HEK293T (cell line): ENCODE measurements at regions not wholly inside any gene's neighbourhood (a gene's known extent, or its start where the extent isn't known, plus 50 kb on each side); places are given as distances from the start of the nearest gene placed in this dataset.

ENCODE experiments used
- ARNT ChIP-seq: fragments of 450-650 bp; IDR thresholded peaks from 2 replicates; pipeline ENCODE4 v1.6.1; 2017; ENCODE audit warnings: mild to moderate bottlenecking
- BHLHE40 ChIP-seq: fragments of 450-650 bp; IDR thresholded peaks from 2 replicates; pipeline ENCODE4 v1.6.1; 2016; ENCODE audit warnings: mild to moderate bottlenecking, moderate library complexity, borderline replicate concordance
- CTBP1 ChIP-seq: fragments of 450-650 bp; IDR thresholded peaks from 2 replicates; pipeline ENCODE4 v1.6.1; 2016; ENCODE audit warnings: borderline replicate concordance
- FOXK2 ChIP-seq: fragments of 450-650 bp; IDR thresholded peaks from 2 replicates; pipeline ENCODE4 v1.6.1; 2016; ENCODE audit warnings: mild to moderate bottlenecking
- PKNOX1 ChIP-seq: fragments of 450-650 bp; IDR thresholded peaks from 2 replicates; pipeline ENCODE4 v1.6.1; 2016
- SP1 ChIP-seq: fragments of 450-650 bp; IDR thresholded peaks from 2 replicates; pipeline ENCODE4 v1.6.1; 2017
- SUZ12 ChIP-seq: fragments of 450-650 bp; IDR thresholded peaks from 2 replicates; pipeline ENCODE4 v1.6.1; 2016; ENCODE audit warnings: mild to moderate bottlenecking
- TARDBP ChIP-seq: fragments of 450-650 bp; IDR thresholded peaks from 2 replicates; pipeline ENCODE4 v1.6.1; 2016

- TF ChIP-seq SUZ12 (no peak), SP1 (no peak), CTBP1 (no peak), BHLHE40 (no peak), TARDBP (no peak), FOXK2 (no peak), ARNT (no peak), PKNOX1 (no peak)
Observed at GRCh38 chr7:80078159-80078731, 56.4 kb upstream of the GNAI1 start.
